ENCODE measurements at regions not wholly inside any gene's neighbourhood (a gene's known extent, or its start where the extent isn't known, plus 50 kb on each side); places are given as distances from the start of the nearest gene placed in this dataset.

DNA sequence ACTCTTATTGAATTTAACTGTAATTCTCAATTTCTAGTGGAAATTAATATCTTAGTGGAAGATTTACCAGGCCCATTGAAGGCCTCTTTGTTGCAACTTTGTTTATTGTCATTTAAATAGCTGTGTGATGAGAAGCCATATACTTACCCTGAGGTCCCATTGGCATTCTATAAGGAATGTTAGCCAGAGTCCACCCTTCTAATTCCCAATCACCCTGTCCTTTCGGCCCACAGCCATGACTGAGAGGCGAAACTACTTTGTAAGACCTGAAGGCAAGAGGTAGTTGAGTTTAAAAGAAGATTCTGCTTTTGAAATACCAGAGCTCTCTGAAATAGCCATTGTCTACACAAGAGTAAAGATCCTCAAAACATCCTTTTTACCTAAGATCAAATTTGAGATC lies 290.5 kb upstream of the RARB start:
- TF ChIP-seq CTCF (IDR thresholded peaks at IDR 0.05) = no peak
- no peak for TF ChIP-seq POLR2AphosphoS5 (IDR thresholded peaks at IDR 0.05; ENCODE audit: low read depth, low read length)
- TF ChIP-seq TCF7L2 (IDR thresholded peaks at IDR 0.05; ENCODE audit: low read depth, low read length) = no peak
